CD4-positive, alpha-beta T cell treated with Interferon alpha-2 for 1 hour (primary cell): ENCODE measurements at regions not wholly inside any gene's neighbourhood (a gene's known extent, or its start where the extent isn't known, plus 50 kb on each side); places are given as distances from the start of the nearest gene placed in this dataset.
"Not testable (repeated sequence)": the region's sequence is repeated elsewhere in the genome, so short reads cannot be mapped to it uniquely, and the experiment has no call there.

Source experiments
- DNase-seq, 2 donors: peaks; one replicate each; pipeline ENCODE4 v3.0.0-alpha.2; 2020 to 2022

- DNase-seq: no peak
Measured at GRCh38 chr1:78301141-78301540, 189.6 kb upstream of the PTGFR start.

- no peak for DNase-seq
Measured at GRCh38 chr1:78303620-78304019, 187.2 kb upstream of the PTGFR start.

DNA sequence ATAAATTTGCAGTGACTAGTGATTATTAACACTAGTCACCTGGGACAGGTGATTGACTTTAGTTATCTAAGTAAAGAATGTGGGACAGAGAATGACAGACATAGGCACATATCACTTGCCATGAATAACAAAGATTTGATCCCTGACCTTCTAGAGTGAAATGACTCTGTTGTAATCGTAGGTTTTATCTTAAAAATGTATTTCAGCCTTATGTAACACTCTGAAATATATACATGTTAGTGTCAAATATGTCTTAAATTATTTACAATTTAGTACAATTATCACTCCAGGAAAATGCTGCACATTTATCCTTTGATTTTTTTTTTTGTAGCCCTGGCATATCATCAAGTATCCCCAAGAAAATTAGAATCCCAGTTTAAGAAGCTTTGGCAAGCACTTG is 186.4 kb upstream of the PTGFR start:
- no peak for DNase-seq

DNA sequence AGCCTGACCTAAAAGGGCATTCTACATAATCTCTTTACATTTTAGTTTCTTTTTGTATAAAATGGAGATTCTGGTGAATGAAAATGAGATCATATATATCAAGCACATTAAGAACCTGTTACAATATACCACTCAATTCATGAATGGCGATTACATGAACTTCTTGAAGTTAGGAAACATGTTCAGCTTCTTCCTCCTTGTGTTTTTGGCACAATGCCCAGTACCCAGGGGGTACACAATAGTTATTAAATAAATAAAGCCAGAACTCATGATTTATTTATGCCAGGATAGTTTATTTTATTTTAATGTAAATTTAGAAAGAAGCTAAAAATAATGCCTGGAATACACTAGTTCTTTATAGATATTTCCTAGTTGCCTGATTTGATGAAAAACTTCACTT is 186.0 kb upstream of the PTGFR start:
- no peak for DNase-seq

DNA sequence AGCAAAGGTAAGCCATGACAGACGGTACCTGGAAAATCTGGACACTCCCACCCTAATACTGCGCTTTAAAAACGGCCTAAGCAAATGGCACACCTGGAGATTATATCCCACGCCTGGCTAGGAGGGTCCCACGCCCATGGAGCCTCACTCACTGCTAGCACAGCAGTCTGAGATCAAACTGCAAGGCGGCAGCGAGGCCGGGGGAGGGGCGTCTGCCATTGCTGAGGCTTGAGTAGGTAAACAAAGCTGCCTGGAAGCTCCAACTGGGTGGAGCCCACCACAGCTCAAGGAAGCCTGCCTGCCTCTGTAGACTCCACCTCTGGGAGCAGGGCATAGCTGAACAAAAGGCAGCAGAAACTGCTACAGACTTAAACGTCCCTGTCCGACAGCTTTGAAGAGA is 180.5 kb upstream of the PTGFR start:
- not testable (repeated sequence) for DNase-seq

DNA sequence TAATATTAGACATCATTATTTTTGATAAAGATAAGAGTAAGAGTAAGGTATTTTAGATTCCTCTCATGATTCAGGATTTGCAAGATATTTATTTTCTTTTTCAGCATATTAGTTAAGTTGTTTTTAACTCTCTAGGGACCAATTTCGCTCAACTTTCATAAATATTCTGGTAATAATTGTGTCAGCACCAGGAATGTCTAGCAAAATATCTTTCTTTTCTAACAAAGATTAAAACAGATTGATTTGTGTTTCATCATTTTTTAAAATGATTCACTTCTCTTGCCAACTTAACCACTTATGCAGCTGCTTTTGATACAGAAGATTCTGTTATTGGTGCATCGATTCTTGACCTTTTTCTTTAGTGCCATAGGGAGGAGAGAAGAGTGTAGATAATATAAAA is 172.8 kb upstream of the PTGFR start:
- no peak for DNase-seq

- DNase-seq: no peak
Measured at GRCh38 chr1:78319603-78320002, 171.2 kb upstream of the PTGFR start.

GRCh38 chr1:78322928-78323680 is 167.7 kb upstream of the PTGFR start:
- no peak for DNase-seq

GRCh38 chr1:78325293-78325692 is 165.5 kb upstream of the PTGFR start:
- no peak for DNase-seq

DNA sequence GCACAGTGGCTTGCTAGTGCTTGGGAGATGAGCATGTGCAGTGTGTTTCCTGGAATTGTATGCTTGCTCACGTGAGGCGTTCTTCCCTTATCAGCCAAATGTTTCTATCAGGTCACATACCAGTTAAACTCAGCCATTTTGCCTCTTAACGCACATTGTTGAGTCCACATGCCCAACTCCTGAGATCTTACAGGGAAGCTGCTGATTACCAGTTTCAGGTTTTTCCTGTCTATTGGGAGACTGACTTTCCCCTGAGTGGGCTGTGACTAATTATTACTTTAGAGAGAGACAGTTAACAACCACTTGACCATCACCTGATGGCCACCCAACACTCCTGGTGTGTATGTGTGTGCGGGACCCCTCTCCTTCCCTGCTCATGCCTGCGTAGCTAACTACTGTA is 161.3 kb upstream of the PTGFR start:
- no peak for DNase-seq

DNA sequence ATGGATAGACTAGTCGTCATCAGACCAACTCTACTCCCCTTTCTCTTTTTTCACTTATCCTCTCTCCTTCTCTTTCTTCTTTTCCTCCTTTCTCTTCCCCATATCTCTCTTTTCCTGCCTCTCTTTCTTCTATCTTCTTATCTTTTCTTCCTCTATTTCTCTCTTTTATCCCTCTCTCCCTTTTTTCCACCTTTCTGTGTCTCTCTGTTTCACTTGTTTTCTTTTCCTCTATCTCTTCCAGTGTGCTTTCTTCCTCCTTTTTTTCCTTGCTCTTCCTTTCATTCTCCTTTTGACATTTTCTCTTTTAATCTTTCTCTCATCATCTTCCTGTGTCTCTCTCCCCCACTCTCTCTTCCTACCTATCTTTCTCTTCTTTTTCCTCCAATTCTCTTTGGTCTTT is 159.0 kb upstream of the PTGFR start:
- DNase-seq: no peak

GRCh38 chr1:78333502-78333901 is 157.3 kb upstream of the PTGFR start:
- peak in 1 of 2 donors; percentile 4 for DNase-seq

DNA sequence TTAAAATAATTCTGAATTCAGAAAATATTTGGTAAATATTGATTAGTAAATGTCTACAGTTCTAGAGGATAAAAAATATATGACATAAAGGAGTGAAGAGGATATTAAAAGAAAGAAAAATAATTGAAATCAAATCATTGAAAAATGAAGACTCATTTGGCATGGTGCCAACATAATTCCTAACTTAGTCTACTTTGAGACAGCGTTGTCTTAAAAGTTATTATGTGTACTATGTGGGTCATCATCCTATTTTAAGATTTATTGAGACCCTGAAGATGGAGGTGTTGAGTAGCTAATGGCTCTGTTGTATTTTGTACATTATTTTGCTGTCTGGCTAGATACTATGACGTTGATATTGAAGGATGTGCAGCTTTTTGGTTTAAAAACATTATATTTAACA is 156.7 kb upstream of the PTGFR start:
- DNase-seq: no peak

- DNase-seq: no peak
Measured at GRCh38 chr1:78334952-78335351, 155.8 kb upstream of the PTGFR start.

GRCh38 chr1:78336751-78337150 is 154.0 kb upstream of the PTGFR start:
- not testable (repeated sequence) for DNase-seq

GRCh38 chr1:78339490-78339889 is 151.3 kb upstream of the PTGFR start:
- DNase-seq: no peak

- DNase-seq: no peak
Measured at GRCh38 chr1:78340006-78340405, 150.8 kb upstream of the PTGFR start.

GRCh38 chr1:78348496-78349284 is 142.1 kb upstream of the PTGFR start:
- DNase-seq: no peak

- no peak for DNase-seq
Measured at GRCh38 chr1:78351551-78352216, 139.1 kb upstream of the PTGFR start.

DNA sequence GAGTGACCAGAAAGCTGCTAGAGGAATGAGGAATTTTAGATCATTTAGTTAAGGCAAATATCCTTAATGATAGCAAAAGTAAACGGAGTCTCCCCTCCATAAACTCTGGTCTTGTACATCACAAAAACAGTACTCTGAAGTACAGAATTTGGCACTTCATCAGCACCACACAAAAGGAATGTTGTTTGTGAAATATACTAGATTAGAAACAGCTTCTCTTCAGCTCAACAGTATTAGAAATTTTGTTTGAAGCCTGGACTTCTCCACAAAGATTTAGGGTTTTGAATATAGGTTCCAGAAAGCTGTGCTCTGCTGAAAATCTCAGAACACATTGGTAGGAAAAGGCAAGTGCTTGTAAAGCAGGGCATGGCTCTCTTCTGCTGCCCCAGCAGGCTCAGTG is 135.1 kb upstream of the PTGFR start:
- no peak for DNase-seq

DNA sequence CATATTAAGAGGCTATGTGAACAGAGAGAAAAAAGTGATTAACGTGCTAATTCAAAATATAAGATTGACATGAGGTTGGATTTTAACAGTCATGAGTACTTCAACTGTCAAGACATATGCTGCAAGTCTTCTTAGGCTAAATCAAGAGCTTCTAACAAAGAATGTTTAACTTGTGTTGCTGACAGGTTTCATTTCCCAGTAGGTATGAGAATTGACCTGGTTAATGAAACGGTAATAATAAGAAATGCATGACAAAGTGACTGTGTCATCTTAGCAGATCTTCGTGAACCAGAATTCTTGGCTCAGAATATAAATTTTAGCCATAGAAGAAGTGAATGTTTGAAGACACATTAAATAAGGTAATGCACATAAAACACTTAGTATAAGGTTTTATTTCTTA is 132.6 kb upstream of the PTGFR start:
- no peak for DNase-seq

DNA sequence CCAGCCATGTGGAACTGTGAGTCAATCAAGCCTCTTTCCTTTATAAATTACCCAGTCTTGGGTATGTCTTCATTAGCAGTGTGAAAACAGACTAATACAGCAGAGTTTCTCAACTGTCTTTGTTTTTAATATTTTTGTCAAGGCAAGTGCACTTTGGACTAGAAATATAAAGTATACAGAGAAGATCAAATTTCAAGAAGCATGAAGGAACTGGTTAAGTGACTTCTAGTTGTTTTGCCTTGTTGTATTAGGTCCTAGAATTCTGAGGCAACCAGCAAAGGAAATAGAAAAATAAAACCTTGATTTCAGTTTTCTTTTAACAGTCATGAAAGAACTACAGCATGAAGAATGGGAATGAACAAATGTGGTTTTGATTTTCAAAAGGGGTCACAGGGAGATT is 131.1 kb upstream of the PTGFR start:
- DNase-seq: no peak

DNA sequence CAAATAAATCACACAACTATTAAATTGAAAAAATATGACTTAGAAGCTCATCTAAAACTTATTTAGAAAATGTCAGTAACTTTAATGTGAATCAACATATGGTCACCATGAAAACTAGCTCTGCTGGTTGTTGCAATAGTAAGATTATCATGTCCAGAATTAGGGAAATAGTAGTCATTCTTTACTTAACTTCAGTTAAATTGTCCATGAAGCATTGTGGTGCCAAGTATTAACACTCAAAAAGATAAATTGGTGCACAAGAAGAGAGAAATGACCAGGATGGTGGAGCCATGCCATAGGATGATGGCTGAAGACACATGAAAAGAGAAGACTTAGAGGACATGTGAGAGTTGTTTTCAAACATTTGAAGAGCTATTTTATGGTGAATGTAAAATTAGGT is 130.2 kb upstream of the PTGFR start:
- DNase-seq: no peak

DNA sequence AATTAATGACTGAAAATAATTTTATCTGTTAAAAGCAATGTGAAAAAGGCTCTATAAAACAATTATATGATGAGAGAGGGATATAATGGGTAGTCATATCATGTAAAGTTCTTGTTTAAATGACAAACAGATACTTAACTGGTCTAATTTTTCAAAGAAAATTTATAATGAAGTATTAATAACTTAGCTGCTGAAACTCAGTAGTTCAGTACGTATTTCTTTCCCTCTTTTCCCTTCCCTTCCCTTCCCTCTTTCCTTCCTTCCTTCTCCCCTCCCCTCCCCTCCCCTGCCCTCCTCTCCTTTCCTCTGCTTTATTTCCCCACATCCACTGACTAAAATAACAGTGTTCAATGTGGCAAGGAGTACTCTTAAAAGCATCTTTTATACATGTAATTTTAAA is 123.1 kb upstream of the PTGFR start:
- no peak for DNase-seq
